Renal cortical epithelial cell (primary cell): ENCODE measurements at regions not wholly inside any gene's neighbourhood (a gene's known extent, or its start where the extent isn't known, plus 50 kb on each side); places are given as distances from the start of the nearest gene placed in this dataset.
"Not testable (repeated sequence)": the region's sequence is repeated elsewhere in the genome, so short reads cannot be mapped to it uniquely, and the experiment has no call there.

ENCODE experiments used
- DNase-seq: peaks from one replicate; pipeline ENCODE4 v3.0.0-alpha.2; 2011; ENCODE audit warnings: low read depth

- DNase-seq = peak; percentile 8
Measured at GRCh38 chrX:1903236-1903935, 288.5 kb downstream of the ASMT start.

GRCh38 chrX:1904663-1905218, 289.9 kb downstream of the ASMT start:
- DNase-seq = no peak

- DNase-seq = no peak
Measured at GRCh38 chrX:1906028-1906427, 291.2 kb downstream of the ASMT start.

- DNase-seq = not testable (repeated sequence)
Measured at GRCh38 chrX:1908996-1909395, 294.1 kb downstream of the ASMT start.

- DNase-seq = no peak
Measured at GRCh38 chrX:1909419-1910206, 294.8 kb downstream of the ASMT start.

GRCh38 chrX:1910207-1910470, 295.3 kb downstream of the ASMT start:
- DNase-seq = no peak

- DNase-seq = no peak
Measured at GRCh38 chrX:1911401-1912128, 296.7 kb downstream of the ASMT start.

- DNase-seq = no peak
Measured at GRCh38 chrX:1912193-1912592, 297.3 kb downstream of the ASMT start.

GRCh38 chrX:1914606-1915365, 299.9 kb downstream of the ASMT start:
- no peak for DNase-seq

GRCh38 chrX:1918780-1919179, 303.9 kb downstream of the ASMT start:
- no peak for DNase-seq

- DNase-seq = no peak
Measured at GRCh38 chrX:1925053-1925481, 310.2 kb downstream of the ASMT start.

GRCh38 chrX:1928805-1929204, 313.9 kb downstream of the ASMT start:
- DNase-seq = no peak

- DNase-seq = peak; percentile 23
Measured at GRCh38 chrX:1932231-1932630, 317.4 kb downstream of the ASMT start.

- no peak for DNase-seq
Measured at GRCh38 chrX:1933964-1934363, 319.1 kb downstream of the ASMT start.

- DNase-seq = no peak
Measured at GRCh38 chrX:1935805-1936204, 320.9 kb downstream of the ASMT start.

GRCh38 chrX:1938190-1938589, 323.3 kb downstream of the ASMT start:
- DNase-seq = no peak

- DNase-seq = no peak
Measured at GRCh38 chrX:1941321-1941720, 326.5 kb downstream of the ASMT start.

- no peak for DNase-seq
Measured at GRCh38 chrX:1945879-1946278, 331.0 kb downstream of the ASMT start.

- no peak for DNase-seq
Measured at GRCh38 chrX:1946974-1947373, 332.1 kb downstream of the ASMT start.
